H1 (cell line): ENCODE measurements at regions not wholly inside any gene's neighbourhood (a gene's known extent, or its start where the extent isn't known, plus 50 kb on each side); places are given as distances from the start of the nearest gene placed in this dataset.

ENCODE experiments used
- CTCF ChIA-PET: fragments of 300-600 bp; sonication (Branson Sonifier 250); formaldehyde crosslinking; loops from one replicate; lab custom pipeline; 2021; ENCODE audit not compliant: partially characterized antibody; lab: Charles Lee
- POLR2A ChIA-PET: fragments of 300-600 bp; sonication (Branson Sonifier 250); formaldehyde crosslinking; loops from one replicate; lab custom pipeline; 2021; ENCODE audit warnings: inconsistent platforms; ENCODE audit not compliant: partially characterized antibody; lab: Charles Lee
- DNase-seq, 2 experiments: peaks; one replicate each; pipeline versions ENCODE4 v3.0.0 to v3.0.0-alpha.2; 2010 to 2022; ENCODE audit warnings: low spot score in 2 of 2, low read depth in 1 of 2, mixed read lengths in 1 of 2
- FAIRE-seq: peaks from 2 replicates; lab custom pipeline; 2011; peaks lifted over from hg19 to GRCh38; lab: Jason Lieb, UNC
- H2AFZ ChIP-seq: 2 replicates; pipeline ENCODE4 v1.8.1; 2012; ENCODE audit warnings: low read length, inconsistent platforms
- H2AK5ac ChIP-seq: 2 replicates; pipeline ENCODE4 v1.6.1; 2013; ENCODE audit warnings: low read depth, low read length
- H2BK120ac ChIP-seq: replicated peaks from 2 replicates; pipeline ENCODE3; 2013; ENCODE audit warnings: low read depth, low read length, inconsistent platforms
- H2BK12ac ChIP-seq: 2 replicates; pipeline ENCODE4 v1.6.1; 2013; ENCODE audit warnings: low read depth, low read length
- H2BK15ac ChIP-seq: 2 replicates; pipeline ENCODE4 v1.6.1; 2013; ENCODE audit warnings: low read length
- H2BK20ac ChIP-seq: 2 replicates; pipeline ENCODE4 v1.6.1; 2013; ENCODE audit warnings: low read length
- H2BK5ac ChIP-seq: 2 replicates; pipeline ENCODE4 v1.6.1; 2013; ENCODE audit warnings: low read depth, low read length
- H3K14ac ChIP-seq: 2 replicates; pipeline ENCODE4 v1.6.1; 2013; ENCODE audit warnings: inconsistent platforms; ENCODE audit not compliant: insufficient read length
- H3K18ac ChIP-seq: 2 replicates; pipeline ENCODE4 v1.6.1; 2013; ENCODE audit warnings: low read length; ENCODE audit errors: extremely low read depth
- H3K23ac ChIP-seq: 2 replicates; pipeline ENCODE4 v1.6.1; 2013; ENCODE audit warnings: inconsistent platforms; ENCODE audit not compliant: insufficient read length
- H3K23me2 ChIP-seq: 2 replicates; pipeline ENCODE4 v1.6.1; 2013; ENCODE audit warnings: low read depth, low read length
- H3K27ac ChIP-seq: 2 replicates; pipeline ENCODE4 v1.6.1; 2011; ENCODE audit warnings: low read depth, low read length, inconsistent platforms
- H3K27me3 ChIP-seq, 4 experiments: replicated peaks in 1 of 4; 1 replicate in 1 of 4; 2 replicates in 3 of 4; pipeline versions ENCODE4 v1.6.1 to v1.8.1; 2011 to 2013; ENCODE audit warnings: low read length in 3 of 4, mild to moderate bottlenecking in 3 of 4, inconsistent platforms in 2 of 4, mixed read lengths in 2 of 4, moderate library complexity in 1 of 4; ENCODE audit not compliant: control insufficient read depth in 3 of 4, insufficient read depth in 3 of 4; ENCODE audit errors: extremely low read depth in 1 of 4
- H3K36me3 ChIP-seq, 4 experiments: 2 replicates each; pipeline versions ENCODE4 v1.6.1 to v1.8.1; 2011 to 2013; ENCODE audit warnings: mild to moderate bottlenecking in 4 of 4, low read length in 3 of 4, moderate library complexity in 2 of 4, control low read depth in 1 of 4, inconsistent platforms in 1 of 4; ENCODE audit not compliant: insufficient read depth in 4 of 4, control insufficient read depth in 2 of 4
- H3K4ac ChIP-seq: replicated peaks from 2 replicates; pipeline ENCODE3; 2013; ENCODE audit warnings: low read length, low read depth, mixed read lengths, inconsistent platforms; ENCODE audit not compliant: insufficient read length
- H3K4me1 ChIP-seq, 4 experiments: replicated peaks in 1 of 4; 1 replicate in 1 of 4; 2 replicates in 3 of 4; pipeline versions ENCODE4 v1.6.1 to v1.8.1; 2011 to 2013; ENCODE audit warnings: low read length in 3 of 4, inconsistent platforms in 2 of 4, mixed read lengths in 1 of 4; ENCODE audit not compliant: insufficient read depth in 4 of 4, control insufficient read depth in 3 of 4
- H3K4me2 ChIP-seq, 2 experiments: 2 replicates each; pipeline versions ENCODE4 v1.6.1 to v1.8.1; 2011 to 2013; ENCODE audit warnings: low read depth in 2 of 2, low read length in 2 of 2, control low read depth in 1 of 2, inconsistent platforms in 1 of 2, mild to moderate bottlenecking in 1 of 2; ENCODE audit not compliant: insufficient read depth in 1 of 2
- H3K4me3 ChIP-seq, 4 experiments: fragments of 200-600, 300-600 bp in 1 of 4; sonication (generic), shearing (Covaris generic), sonication (Bioruptor Twin) in 1 of 4; 2 replicates each; pipeline versions ENCODE4 v1.5.1 to v1.8.1; 2011 to 2016; ENCODE audit warnings: low read length in 4 of 4, low read depth in 3 of 4, control low read depth in 2 of 4, inconsistent platforms in 2 of 4, mild to moderate bottlenecking in 2 of 4, mixed read lengths in 1 of 4, moderate library complexity in 1 of 4; ENCODE audit not compliant: insufficient read depth in 2 of 4; ENCODE audit errors: extremely low read depth in 1 of 4
- H3K56ac ChIP-seq: replicated peaks from 2 replicates; pipeline ENCODE3; 2013; ENCODE audit warnings: low read depth, mild to moderate bottlenecking, mixed read lengths, low read length, inconsistent platforms; ENCODE audit not compliant: insufficient read length
- H3K79me1 ChIP-seq: 2 replicates; pipeline ENCODE4 v1.6.1; 2013; ENCODE audit warnings: low read depth, low read length, control low read depth
- H3K79me2 ChIP-seq, 2 experiments: 2 replicates each; pipeline versions ENCODE4 v1.6.1 to v1.8.1; 2012 to 2013; ENCODE audit warnings: low read length in 2 of 2, mild to moderate bottlenecking in 2 of 2, inconsistent platforms in 1 of 2; ENCODE audit not compliant: insufficient read depth in 2 of 2, control insufficient read depth in 1 of 2
- H3K9ac ChIP-seq, 4 experiments: replicated peaks in 1 of 4; 1 replicate in 1 of 4; 2 replicates in 3 of 4; pipeline versions ENCODE4 v1.6.1 to v1.8.1; 2011 to 2013; ENCODE audit warnings: low read depth in 3 of 4, low read length in 3 of 4, control low read depth in 2 of 4, mild to moderate bottlenecking in 2 of 4, moderate library complexity in 2 of 4, inconsistent platforms in 1 of 4; ENCODE audit errors: extremely low read depth in 1 of 4
- H3K9me3 ChIP-seq, 2 experiments: 2 replicates each; pipeline versions ENCODE4 v1.6.1 to v1.8.1; 2012 to 2013; ENCODE audit warnings: mild to moderate bottlenecking in 2 of 2, moderate library complexity in 2 of 2, control low read depth in 1 of 2, inconsistent platforms in 1 of 2, low read depth in 1 of 2, low read length in 1 of 2, mixed read lengths in 1 of 2; ENCODE audit not compliant: insufficient read depth in 2 of 2
- H4K20me1 ChIP-seq, 2 experiments: replicated peaks in 1 of 2; 2 replicates each; pipeline versions ENCODE3 to v1.8.1; 2011 to 2013; ENCODE audit warnings: inconsistent platforms in 2 of 2, low read length in 2 of 2, mild to moderate bottlenecking in 1 of 2; ENCODE audit not compliant: insufficient read depth in 2 of 2, control insufficient read depth in 1 of 2
- H4K5ac ChIP-seq: 2 replicates; pipeline ENCODE4 v1.6.1; 2013; ENCODE audit warnings: low read length, low read depth, mixed read lengths, inconsistent platforms; ENCODE audit not compliant: insufficient read length
- H4K8ac ChIP-seq: 2 replicates; pipeline ENCODE4 v1.8.0; 2013; ENCODE audit warnings: mild to moderate bottlenecking, moderate library complexity, low read length, inconsistent platforms; ENCODE audit not compliant: insufficient read depth; ENCODE audit errors: extremely low read depth
- H4K91ac ChIP-seq: replicated peaks from 2 replicates; pipeline ENCODE3; 2013; ENCODE audit warnings: low read length, mixed read lengths, inconsistent platforms; ENCODE audit not compliant: insufficient read length
- CREB1 ChIP-seq: IDR thresholded peaks from 2 replicates; pipeline ENCODE4 v1.6.1; 2012; ENCODE audit warnings: inconsistent platforms
- CTCF ChIP-seq, 3 experiments: IDR thresholded peaks; 1 replicate in 2 of 3; 2 replicates in 1 of 3; pipeline versions ENCODE4 v1.5.1 to v1.6.1; 2011; ENCODE audit warnings: low read length in 3 of 3, mild to moderate bottlenecking in 3 of 3, inconsistent platforms in 2 of 3, low read depth in 1 of 3, moderate library complexity in 1 of 3; ENCODE audit not compliant: insufficient read depth in 1 of 3; ENCODE audit errors: control extremely low read depth in 1 of 3
- EZH2 ChIP-seq: fragments of 200-600 bp; sonication (generic); IDR thresholded peaks from 2 replicates; pipeline ENCODE4 v1.7.1; 2012; ENCODE audit warnings: low read depth, mild to moderate bottlenecking, moderate library complexity, low read length, inconsistent platforms; ENCODE audit not compliant: severe bottlenecking
- MAX ChIP-seq: IDR thresholded peaks from 2 replicates; pipeline ENCODE4 v1.6.1; 2012; ENCODE audit warnings: inconsistent platforms
- SIX5 ChIP-seq: IDR thresholded peaks from 2 replicates; pipeline ENCODE4 v1.6.1; 2011; ENCODE audit warnings: mild to moderate bottlenecking, low read depth, low read length
- WGBS, 2 experiments: shearing (Covaris generic) in 1 of 2; methylation state at CpG; one replicate each; pipeline versions ENCODE4 v1.1.6 to v1.1.7; 2013 to 2015; ENCODE audit warnings: low lambda C conversion rate in 2 of 2, mixed read lengths in 2 of 2, inconsistent platforms in 1 of 2, low coverage in 1 of 2, missing lambda C conversion rate in 1 of 2; ENCODE audit not compliant: insufficient replicate concordance in 2 of 2, insufficient coverage in 1 of 2, insufficient read length in 1 of 2; ENCODE audit errors: extremely low coverage in 1 of 2, missing lambda C conversion rate in 1 of 2; 5-methylcytosine and 5-hydroxymethylcytosine counted together

GRCh38 chr10:91034494-91035159 is 113.7 kb upstream of the ANKRD1 start:
- Histone ChIP-seq H3K27me3 (no peaks in the 10 kb centered on the region), H4K8ac (peak overlapping the region; percentile 23; the same call in 1 of the 2 replicates), H4K20me1 (no peaks in the 10 kb centered on the region), H2BK120ac (no peak overlapping the region), H2BK20ac (no peak overlapping the region), H3K23ac (no peak overlapping the region), H3K4me2 (no peak overlapping the region), H3K9ac (no peak overlapping the region), H4K5ac (no peak overlapping the region), H3K36me3 (no peaks in the 10 kb centered on the region), H3K9me3 (no peaks in the 10 kb centered on the region), H4K91ac (no peak overlapping the region), H3K23me2 (no peaks in the 10 kb centered on the region), H3K4ac (no peak overlapping the region), H2BK12ac (no peak overlapping the region; the same call in 1 of the 2 replicates), H3K4me3 (no peak overlapping the region), H2BK15ac (no peak overlapping the region)
- peak; percentile 66 for FAIRE-seq
- ChIA-PET CTCF (interaction anchor here (1.0 to 3.0 kb wide), 5 partner anchors 9 to 217 kb away, joined by 3 to 18 read pairs (median 12); no protein-coding TSS in a partner anchor), POLR2A (no interaction called here)
- DNase-seq, result no peak
- WGBS, 2 experiments, result 74% methylated on average over 9 of the region's 9 CpGs; no CpG with 5 or more reads in 1 of the 2 experiments
- TF ChIP-seq CTCF (IDR thresholded peaks at IDR 0.05; ENCODE audit: control extremely low read depth in 1 of 3, insufficient read depth in 1 of 3, low read depth in 1 of 3, low read length in 3 of 3) (no peak), SIX5 (no peak), CREB1 (no peak), MAX (no peak), EZH2 (no peak)
- TF ChIP-seq, all 59 proteins: peak for 0
- no peak overlapping the region for H3K27ac ChIP-seq
- H2AFZ ChIP-seq, result peak overlapping the region; percentile 16; the same call in 1 of the 2 replicates
- no peaks in the 10 kb centered on the region for H3K79me1 ChIP-seq
- H2BK5ac ChIP-seq, result no peak overlapping the region
- no peak overlapping the region for H3K14ac ChIP-seq
- H3K56ac ChIP-seq, result no peak overlapping the region
- H2AK5ac ChIP-seq, result no peak overlapping the region
- H3K4me1 ChIP-seq, result peaks cover 0 to 9% (median 4%) of the 10 kb centered on the region in 4 experiments; a peak in 4 of 7 replicates
- H3K79me2 ChIP-seq, result no peaks in the 10 kb centered on the region
- no peak overlapping the region for H3K18ac ChIP-seq
